ENCODE measurements at regions not wholly inside any gene's neighbourhood (a gene's known extent, or its start where the extent isn't known, plus 50 kb on each side); places are given as distances from the start of the nearest gene placed in this dataset.

DNA sequence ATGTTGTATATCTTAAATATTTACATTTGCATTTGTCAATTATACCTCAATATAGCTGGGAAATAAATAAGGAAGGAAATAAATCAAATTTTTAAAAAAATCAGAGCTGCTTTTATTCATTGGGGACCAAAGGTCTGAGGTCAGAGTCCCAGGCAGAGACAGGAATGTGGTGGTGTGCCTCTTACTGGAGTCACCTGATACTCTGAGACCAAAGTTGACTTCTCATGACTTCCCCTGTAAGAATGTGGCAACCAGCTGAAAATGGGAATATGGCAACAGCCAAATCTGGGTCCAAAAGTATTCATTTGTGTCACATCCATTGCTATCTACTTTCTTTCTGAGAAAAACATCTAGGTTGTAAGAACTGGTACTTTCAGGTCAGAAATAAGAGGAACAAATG lies 496.6 kb upstream of the TMPO start:
- no peaks in the 10 kb centered on the region for H3K27me3 ChIP-seq
- no peaks in the 10 kb centered on the region for H3K9me3 ChIP-seq
- TF ChIP-seq POLR2AphosphoS5 (IDR thresholded peaks at IDR 0.05) (no peak), CTCF (IDR thresholded peaks at IDR 0.05) (no peak), POLR2A (IDR thresholded peaks at IDR 0.05) (no peak)
- H3K36me3 ChIP-seq, result no peaks in the 10 kb centered on the region
- intact Hi-C loops (cut with DNase I; ENCODE audit: low total_unique reads), result no loop called here
- no peaks in the 10 kb centered on the region for H3K4me1 ChIP-seq
- H3K4me3 ChIP-seq, result no peak overlapping the region
- DNase-seq (ENCODE audit: low spot score in 2 of 2), result no peak
- no peak overlapping the region for H3K27ac ChIP-seq

- intact Hi-C loops (cut with DNase I; ENCODE audit: low total_unique reads), result no loop called here
- Histone ChIP-seq H3K27ac (peak overlapping the region in 1 of 2 donors; percentile 19), H3K36me3 (no peaks in the 10 kb centered on the region), H3K27me3 (no peaks in the 10 kb centered on the region), H3K9me3 (no peaks in the 10 kb centered on the region), H3K4me1 (no peaks in the 10 kb centered on the region), H3K4me3 (no peak overlapping the region)
- no peak for TF ChIP-seq POLR2A (IDR thresholded peaks at IDR 0.05)
- TF ChIP-seq CTCF (IDR thresholded peaks at IDR 0.05), result no peak
- TF ChIP-seq POLR2AphosphoS5 (IDR thresholded peaks at IDR 0.05), result no peak
- no peak for DNase-seq (ENCODE audit: low spot score in 2 of 2)
These were observed 495.0 kb upstream of the TMPO start for GRCh38 chr12:98020376-98020775.

GRCh38 chr12:98022961-98023360 lies 492.4 kb upstream of the TMPO start:
- no peak for DNase-seq (ENCODE audit: low spot score in 2 of 2)
- TF ChIP-seq CTCF (IDR thresholded peaks at IDR 0.05) (no peak), POLR2A (IDR thresholded peaks at IDR 0.05) (no peak), POLR2AphosphoS5 (IDR thresholded peaks at IDR 0.05) (no peak)
- Histone ChIP-seq H3K36me3 (no peaks in the 10 kb centered on the region), H3K27me3 (no peaks in the 10 kb centered on the region), H3K4me3 (no peak overlapping the region), H3K4me1 (no peaks in the 10 kb centered on the region), H3K27ac (no peak overlapping the region), H3K9me3 (no peaks in the 10 kb centered on the region)
- intact Hi-C loops (cut with DNase I; ENCODE audit: low total_unique reads), result no loop called here

DNA sequence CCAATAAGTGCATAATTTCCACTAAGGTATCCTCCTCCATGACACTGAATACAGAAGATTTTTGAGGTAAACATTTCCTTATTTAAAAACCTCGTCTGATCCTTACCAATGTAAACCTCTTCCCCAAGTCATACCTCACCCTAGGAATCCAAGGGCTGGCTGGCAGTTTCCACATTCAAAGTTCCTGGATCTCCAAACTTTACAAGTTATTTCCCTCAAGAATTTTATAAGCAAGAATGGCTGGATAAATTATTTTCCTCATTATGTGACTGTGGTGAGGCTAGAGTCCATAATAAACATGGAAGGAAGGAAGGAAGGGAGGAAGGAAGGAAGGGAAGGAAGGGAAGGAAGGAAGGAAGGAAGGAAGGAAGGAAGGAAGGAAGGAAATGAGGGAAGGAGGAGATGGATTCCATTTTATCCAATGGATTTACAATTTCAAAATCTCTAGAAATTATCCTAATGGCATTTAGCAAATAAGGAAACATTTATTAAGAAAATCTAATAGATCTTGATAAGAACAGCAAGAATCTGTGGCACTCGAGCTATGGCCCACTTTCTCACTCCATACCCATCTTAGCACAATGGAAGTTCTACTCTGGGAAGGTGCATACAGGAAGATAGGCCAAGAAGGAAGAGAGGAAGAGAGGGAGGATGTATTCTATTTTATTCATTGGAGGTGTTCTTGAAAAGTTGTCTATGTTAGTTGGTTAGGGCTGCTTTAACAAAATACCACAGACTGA lies 477.8 kb upstream of the TMPO start:
- peaks cover 0 to 7% of the 10 kb centered on the region in 2 donors for H3K9me3 ChIP-seq
- no peaks in the 10 kb centered on the region for H3K27me3 ChIP-seq
- H3K4me1 ChIP-seq, result no peaks in the 10 kb centered on the region
- H3K27ac ChIP-seq, result no peak overlapping the region
- no peak overlapping the region for H3K4me3 ChIP-seq
- intact Hi-C loops (cut with DNase I; ENCODE audit: low total_unique reads), result no loop called here
- TF ChIP-seq POLR2AphosphoS5 (IDR thresholded peaks at IDR 0.05) (no peak), POLR2A (IDR thresholded peaks at IDR 0.05) (no peak), CTCF (IDR thresholded peaks at IDR 0.05) (no peak)
- no peak for DNase-seq (ENCODE audit: low spot score in 2 of 2)
- no peaks in the 10 kb centered on the region for H3K36me3 ChIP-seq

DNA sequence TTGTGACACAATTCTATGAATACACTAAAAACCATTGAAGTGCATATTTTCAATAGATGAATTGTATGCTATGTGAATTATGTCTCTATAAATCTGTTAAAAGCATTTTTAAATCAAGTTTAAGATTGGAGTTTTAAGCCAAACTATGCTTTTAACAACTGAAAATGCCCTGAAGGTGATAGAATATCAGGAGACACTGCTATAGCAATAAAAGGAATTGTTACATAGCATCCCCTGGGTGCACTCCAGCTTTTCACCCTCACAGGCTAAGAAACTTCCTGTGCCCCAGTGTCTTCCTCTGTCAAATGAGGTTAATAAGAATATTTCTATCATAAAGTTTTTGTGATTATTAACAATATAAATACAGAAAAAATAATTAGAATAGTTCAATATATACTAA lies 472.7 kb upstream of the TMPO start:
- TF ChIP-seq POLR2A (IDR thresholded peaks at IDR 0.05), result no peak
- no peak for TF ChIP-seq POLR2AphosphoS5 (IDR thresholded peaks at IDR 0.05)
- no peak for TF ChIP-seq CTCF (IDR thresholded peaks at IDR 0.05)
- intact Hi-C loops (cut with DNase I; ENCODE audit: low total_unique reads), result loop anchor here (2.0 kb wide), 1 partner anchor 58 kb away; no protein-coding TSS in a partner anchor
- Histone ChIP-seq H3K36me3 (no peaks in the 10 kb centered on the region), H3K4me3 (no peak overlapping the region), H3K27ac (no peak overlapping the region), H3K27me3 (no peaks in the 10 kb centered on the region), H3K4me1 (no peaks in the 10 kb centered on the region), H3K9me3 (peaks cover 0 to 7% of the 10 kb centered on the region in 2 donors)
- no peak for DNase-seq (ENCODE audit: low spot score in 2 of 2)

Data from breast epithelium (tissue), 4 donors.